B cell (primary cell): ENCODE measurements at regions not wholly inside any gene's neighbourhood (a gene's known extent, or its start where the extent isn't known, plus 50 kb on each side); places are given as distances from the start of the nearest gene placed in this dataset.

ENCODE experiments used
- ATAC-seq: fragments of 200-7000 bp; cut with Tn5 transposase; one replicate; pipeline ENCODE4 v1.10.0; 2021; ENCODE audit warnings: low read depth, mild to moderate bottlenecking, moderate number of reproducible peaks, moderate library complexity
- CTCF ChIA-PET: fragments of 350-600 bp; sonication (Branson Sonifier 250); formaldehyde crosslinking; loops from one replicate; lab custom pipeline; 2021; ENCODE audit warnings: antibody characterized with exemption, inconsistent platforms; lab: Charles Lee
- POLR2A ChIA-PET: fragments of 350-600 bp; sonication (Branson Sonifier 250); formaldehyde crosslinking; loops from one replicate; lab custom pipeline; 2021; ENCODE audit warnings: antibody characterized with exemption; lab: Charles Lee
- DNase-seq: peaks from one replicate; pipeline ENCODE4 v3.0.0; 2013
- H2AFZ ChIP-seq: 2 replicates; pipeline ENCODE4 v1.6.1; 2012; ENCODE audit warnings: mild to moderate bottlenecking, low read depth, low read length; ENCODE audit not compliant: insufficient read depth, poor library complexity, severe bottlenecking
- H3K27ac ChIP-seq, 2 donors: 1 replicate in 1 of 2; 2 replicates in 1 of 2; pipeline ENCODE4 v1.5.1; 2012 to 2013; ENCODE audit warnings: low read length in 2 of 2, mild to moderate bottlenecking in 2 of 2, moderate library complexity in 1 of 2
- H3K27me3 ChIP-seq, 4 experiments: fragments of 200-600 bp in 1 of 4; sonication (generic) in 1 of 4; replicated peaks in 1 of 4; 1 replicate in 2 of 4; 2 replicates in 2 of 4; pipeline versions ENCODE4 v1.6.1 to v1.7.0; 2013 to 2016; ENCODE audit warnings: low read length in 3 of 4, mild to moderate bottlenecking in 2 of 4, mixed read lengths in 1 of 4, moderate library complexity in 1 of 4; ENCODE audit not compliant: insufficient read depth in 4 of 4, control insufficient read depth in 3 of 4; ENCODE audit errors: control extremely low read depth in 1 of 4
- H3K36me3 ChIP-seq, 2 experiments: replicated peaks in 1 of 2; 1 replicate in 1 of 2; 2 replicates in 1 of 2; pipeline versions ENCODE4 v1.6.1 to v1.7.1; 2013; ENCODE audit warnings: low read length in 1 of 2; ENCODE audit not compliant: insufficient read depth in 2 of 2, control insufficient read depth in 1 of 2; ENCODE audit errors: control extremely low read depth in 1 of 2, extremely low read depth in 1 of 2
- H3K4me1 ChIP-seq, 2 donors: fragments of 200-600 bp in 1 of 2; sonication (generic) in 1 of 2; 1 replicate in 1 of 2; 2 replicates in 1 of 2; pipeline versions ENCODE4 v1.5.1 to v1.6.1; 2013 to 2017; ENCODE audit warnings: low read length in 2 of 2; ENCODE audit not compliant: control insufficient read depth in 2 of 2, insufficient read depth in 2 of 2
- H3K4me2 ChIP-seq: replicated peaks from 2 replicates; pipeline ENCODE3; 2012; ENCODE audit warnings: mild to moderate bottlenecking, low read depth, low read length; ENCODE audit not compliant: poor library complexity, severe bottlenecking
- H3K4me3 ChIP-seq, 5 experiments: fragments of 200-600 bp in 1 of 5; sonication (generic) in 1 of 5; 1 replicate in 3 of 5; 2 replicates in 2 of 5; pipeline versions ENCODE4 v1.5.1 to v1.7.0; 2011 to 2016; ENCODE audit warnings: low read length in 4 of 5, mild to moderate bottlenecking in 4 of 5, low read depth in 2 of 5, control low read depth in 1 of 5, moderate library complexity in 1 of 5; ENCODE audit not compliant: insufficient read depth in 1 of 5; ENCODE audit errors: control extremely low read depth in 1 of 5, extremely low read depth in 1 of 5
- H3K79me2 ChIP-seq: fragments of 200-600 bp; sonication (generic); one replicate; pipeline ENCODE4 v1.6.0; 2016; ENCODE audit warnings: low read length; ENCODE audit not compliant: control insufficient read depth, insufficient read depth
- H3K9ac ChIP-seq: fragments of 200-600 bp; sonication (generic); 2 replicates; pipeline ENCODE4 v1.6.1; 2017; ENCODE audit warnings: mild to moderate bottlenecking, low read length, moderate library complexity
- H3K9me3 ChIP-seq, 3 donors: one replicate each; pipeline versions ENCODE4 v1.6.1 to v1.7.1; 2013; ENCODE audit warnings: low read length in 2 of 3; ENCODE audit not compliant: control insufficient read depth in 2 of 3, insufficient read depth in 1 of 3; ENCODE audit errors: control extremely low read depth in 1 of 3
- H4K20me1 ChIP-seq: 2 replicates; pipeline ENCODE4 v1.6.0; 2012; ENCODE audit warnings: mild to moderate bottlenecking, low read length; ENCODE audit not compliant: insufficient read depth, control insufficient read depth, poor library complexity, severe bottlenecking
- H3K27ac Mint-ChIP-seq: one replicate; pipeline ENCODE4 v1.8.0; 2021; ENCODE audit warnings: mixed read lengths
- H3K27me3 Mint-ChIP-seq: one replicate; pipeline ENCODE4 v1.8.0; 2021; ENCODE audit warnings: mixed read lengths
- H3K4me1 Mint-ChIP-seq: one replicate; pipeline ENCODE4 v1.8.0; 2021; ENCODE audit warnings: mixed read lengths
- H3K4me3 Mint-ChIP-seq: one replicate; pipeline ENCODE4 v1.8.0; 2021; ENCODE audit warnings: mixed read lengths
- H3K9me3 Mint-ChIP-seq: one replicate; pipeline ENCODE4 v1.8.0; 2022; ENCODE audit warnings: mixed read lengths; ENCODE audit not compliant: insufficient read depth
- CTCF ChIP-seq: fragments of 200-600 bp; IDR thresholded peaks from one replicate; pipeline ENCODE4 v1.8.0; 2022; ENCODE audit warnings: antibody characterized with exemption, mild to moderate bottlenecking
- EZH2 ChIP-seq: IDR thresholded peaks from 2 replicates; pipeline ENCODE4 v1.6.1; 2012; ENCODE audit warnings: borderline replicate concordance, low read depth, mild to moderate bottlenecking, moderate library complexity, low read length; ENCODE audit not compliant: insufficient read depth, poor library complexity, severe bottlenecking
- WGBS: methylation state at CpG from one replicate; pipeline ENCODE4 v1.1.5; 2013; ENCODE audit warnings: missing lambda C conversion rate; ENCODE audit not compliant: insufficient coverage; 5-methylcytosine and 5-hydroxymethylcytosine counted together
- intact Hi-C: fragments of 100-400 bp; cut with micrococcal nuclease; formaldehyde crosslinking; loops from one replicate; pipeline ENCODE4 v1.10.0; 2022

GRCh38 chr17:15143524-15143923 lies 121.6 kb downstream of the PMP22 start:
- Histone ChIP-seq H3K36me3 (no peaks in the 10 kb centered on the region), H3K9ac (no peak overlapping the region), H3K79me2 (no peaks in the 10 kb centered on the region), H3K9me3 (no peaks in the 10 kb centered on the region), H2AFZ (no peak overlapping the region), H3K4me2 (no peak overlapping the region), H3K27me3 (no peaks in the 10 kb centered on the region), H3K27ac (no peak overlapping the region), H3K4me3 (no peak overlapping the region), H3K4me1 (no peaks in the 10 kb centered on the region), H4K20me1 (no peaks in the 10 kb centered on the region)
- DNase-seq (no peak), ATAC-seq (no peak)
- Mint-ChIP-seq H3K4me1 (no peaks in the 10 kb centered on the region), H3K9me3 (no peaks in the 10 kb centered on the region), H3K4me3 (no peak overlapping the region), H3K27ac (no peak overlapping the region), H3K27me3 (peaks cover 5% of the 10 kb centered on the region)
- CTCF ChIA-PET: no interaction called here
- intact Hi-C loops: no loop called here
- POLR2A ChIA-PET: no interaction called here
- WGBS: 78% methylated on average over 5 of the region's 6 CpGs
- TF ChIP-seq CTCF (no peak), EZH2 (no peak)

GRCh38 chr17:15134363-15134762 lies 130.8 kb downstream of the PMP22 start:
- H3K9me3 Mint-ChIP-seq: peaks cover 2% of the 10 kb centered on the region

More at GRCh38 chr17:15134363-15134762, 130.8 kb downstream of the PMP22 start:
- Histone ChIP-seq H3K9ac (no peak overlapping the region), H3K27me3 (no peaks in the 10 kb centered on the region), H2AFZ (no peak overlapping the region), H4K20me1 (no peaks in the 10 kb centered on the region), H3K4me2 (no peak overlapping the region), H3K36me3 (no peaks in the 10 kb centered on the region), H3K27ac (no peak overlapping the region), H3K9me3 (no peaks in the 10 kb centered on the region), H3K4me1 (no peaks in the 10 kb centered on the region), H3K79me2 (no peaks in the 10 kb centered on the region), H3K4me3 (no peak overlapping the region)
- Mint-ChIP-seq H3K27ac (no peak overlapping the region), H3K4me1 (no peaks in the 10 kb centered on the region), H3K27me3 (peaks cover 3% of the 10 kb centered on the region), H3K4me3 (no peak overlapping the region)
- 63% methylated on average over 1 of the region's 2 CpGs for WGBS
- ATAC-seq (no peak), DNase-seq (no peak)
- TF ChIP-seq CTCF (no peak), EZH2 (no peak)
- intact Hi-C loops: no loop called here
- CTCF ChIA-PET: no interaction called here
- POLR2A ChIA-PET: no interaction called here
